Upper lobe of left lung (tissue), 6 donors: ENCODE measurements at regions not wholly inside any gene's neighbourhood (a gene's known extent, or its start where the extent isn't known, plus 50 kb on each side); places are given as distances from the start of the nearest gene placed in this dataset.

Experiments
- ATAC-seq, 2 donors: fragments of 200-7000 bp; cut with Tn5 transposase; one replicate each; pipeline ENCODE4 v1.9.1; 2022; ENCODE audit warnings: mild to moderate bottlenecking in 2 of 2, moderate library complexity in 2 of 2; ENCODE audit not compliant: low FRiP score in 2 of 2
- DNase-seq, 2 donors: peaks; one replicate each; pipeline ENCODE4 v3.0.0-alpha.2; 2019 to 2020
- H3K27ac ChIP-seq, 4 donors: fragments of 200-600 bp; sonication (generic); one replicate each; pipeline ENCODE4 v1.5.1; 2016 to 2019
- H3K27me3 ChIP-seq, 4 donors: fragments of 200-600 bp; sonication (generic); one replicate each; pipeline ENCODE4 v1.5.1; 2017 to 2019
- H3K36me3 ChIP-seq, 4 donors: fragments of 200-600 bp; sonication (generic); one replicate each; pipeline ENCODE4 v1.5.1; 2016 to 2019
- H3K4me1 ChIP-seq, 4 donors: fragments of 200-600 bp; sonication (generic); one replicate each; pipeline ENCODE4 v1.5.1; 2018 to 2019
- H3K4me3 ChIP-seq, 4 donors: fragments of 200-600 bp; sonication (generic); one replicate each; pipeline ENCODE4 v1.5.1; 2017 to 2019; ENCODE audit warnings: mild to moderate bottlenecking in 2 of 4, moderate library complexity in 1 of 4
- H3K9me3 ChIP-seq, 4 donors: fragments of 200-600 bp; sonication (generic); one replicate each; pipeline ENCODE4 v1.5.1; 2018 to 2019
- EP300 ChIP-seq, 4 donors: sonication (generic); formaldehyde crosslinking; IDR thresholded peaks; one replicate each; pipeline ENCODE4 v1.5.1; 2017; ENCODE audit warnings: antibody characterized with exemption in 4 of 4, control low read depth in 2 of 4
- POLR2A ChIP-seq, 4 donors: fragments of 450-650 bp; IDR thresholded peaks; one replicate each; pipeline ENCODE4 v1.5.1; 2016 to 2017; ENCODE audit warnings: antibody characterized with exemption in 4 of 4, mild to moderate bottlenecking in 2 of 4
- POLR2AphosphoS5 ChIP-seq, 2 donors: sonication (generic); formaldehyde crosslinking; IDR thresholded peaks; one replicate each; pipeline ENCODE4 v1.5.1; 2017; ENCODE audit warnings: antibody characterized with exemption in 2 of 2
- WGBS, 2 donors: methylation state at CpG; one replicate each; pipeline ENCODE4 v1.1.5; 2017 to 2018; 5-methylcytosine and 5-hydroxymethylcytosine counted together
- TF ChIP-seq, protein P1 (sequence below), 6 experiments: fragments of 450-650 bp in 4 of 6; fragments of 200-600 bp in 2 of 6; sonication (generic) in 2 of 6; IDR thresholded peaks; one replicate each; pipeline ENCODE4 v1.5.1; 2016 to 2019; ENCODE audit warnings: antibody characterized with exemption in 6 of 6
- donor health status: DM: no; HTN: no; CAD: no; lungs with moderate emphysema.
- donor health status: DM: no; HTN: yes; CAD: no; lungs with severe emphysema.

DNA sequence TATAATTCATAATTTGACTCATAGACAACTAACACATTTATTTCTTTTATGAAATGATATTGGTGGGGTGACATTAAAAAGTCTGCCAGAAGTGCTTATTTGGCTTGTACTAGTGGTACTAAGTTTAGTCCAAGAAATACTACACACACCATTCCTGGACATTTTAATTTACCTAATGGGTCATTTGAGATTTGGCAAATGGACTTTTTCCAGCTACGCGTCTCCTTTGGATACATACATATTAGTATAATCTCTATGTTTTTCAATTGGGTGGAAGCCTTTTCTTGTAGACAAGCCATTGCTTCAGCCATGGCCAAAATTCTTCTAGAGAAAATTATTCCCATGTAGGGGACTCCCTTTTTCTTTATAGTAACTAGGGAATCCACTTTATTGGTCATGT, 968.5 kb downstream of the C4orf33 start:
- Histone ChIP-seq H3K9me3 (no peaks in the 10 kb centered on the region), H3K27me3 (no peaks in the 10 kb centered on the region), H3K4me1 (no peaks in the 10 kb centered on the region), H3K4me3 (no peak overlapping the region), H3K27ac (no peak overlapping the region), H3K36me3 (no peaks in the 10 kb centered on the region)
- TF ChIP-seq POLR2A (IDR thresholded peaks at IDR 0.05) (no peak), POLR2AphosphoS5 (IDR thresholded peaks at IDR 0.05) (no peak), EP300 (IDR thresholded peaks at IDR 0.05) (no peak)
- TF ChIP-seq, protein P1, sequence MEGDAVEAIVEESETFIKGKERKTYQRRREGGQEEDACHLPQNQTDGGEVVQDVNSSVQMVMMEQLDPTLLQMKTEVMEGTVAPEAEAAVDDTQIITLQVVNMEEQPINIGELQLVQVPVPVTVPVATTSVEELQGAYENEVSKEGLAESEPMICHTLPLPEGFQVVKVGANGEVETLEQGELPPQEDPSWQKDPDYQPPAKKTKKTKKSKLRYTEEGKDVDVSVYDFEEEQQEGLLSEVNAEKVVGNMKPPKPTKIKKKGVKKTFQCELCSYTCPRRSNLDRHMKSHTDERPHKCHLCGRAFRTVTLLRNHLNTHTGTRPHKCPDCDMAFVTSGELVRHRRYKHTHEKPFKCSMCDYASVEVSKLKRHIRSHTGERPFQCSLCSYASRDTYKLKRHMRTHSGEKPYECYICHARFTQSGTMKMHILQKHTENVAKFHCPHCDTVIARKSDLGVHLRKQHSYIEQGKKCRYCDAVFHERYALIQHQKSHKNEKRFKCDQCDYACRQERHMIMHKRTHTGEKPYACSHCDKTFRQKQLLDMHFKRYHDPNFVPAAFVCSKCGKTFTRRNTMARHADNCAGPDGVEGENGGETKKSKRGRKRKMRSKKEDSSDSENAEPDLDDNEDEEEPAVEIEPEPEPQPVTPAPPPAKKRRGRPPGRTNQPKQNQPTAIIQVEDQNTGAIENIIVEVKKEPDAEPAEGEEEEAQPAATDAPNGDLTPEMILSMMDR (IDR thresholded peaks at IDR 0.05): no peak
- ATAC-seq (no peak), DNase-seq (no peak)
- 95 to 98% methylated on average over 2 of the region's 2 CpGs for WGBS, 2 donors

GRCh38 chr4:130067419-130067818, 971.5 kb downstream of the C4orf33 start:
- Histone ChIP-seq H3K27ac (no peak overlapping the region), H3K36me3 (no peaks in the 10 kb centered on the region), H3K4me3 (no peak overlapping the region), H3K4me1 (no peaks in the 10 kb centered on the region), H3K27me3 (no peaks in the 10 kb centered on the region), H3K9me3 (no peaks in the 10 kb centered on the region)
- DNase-seq (no peak), ATAC-seq (no peak)
- 94 to 100% methylated on average over 1 of the region's 1 CpG for WGBS, 2 donors
- TF ChIP-seq POLR2A (IDR thresholded peaks at IDR 0.05) (no peak), POLR2AphosphoS5 (IDR thresholded peaks at IDR 0.05) (no peak), EP300 (IDR thresholded peaks at IDR 0.05) (no peak)
- TF ChIP-seq, protein P1 (IDR thresholded peaks at IDR 0.05): no peak

DNA sequence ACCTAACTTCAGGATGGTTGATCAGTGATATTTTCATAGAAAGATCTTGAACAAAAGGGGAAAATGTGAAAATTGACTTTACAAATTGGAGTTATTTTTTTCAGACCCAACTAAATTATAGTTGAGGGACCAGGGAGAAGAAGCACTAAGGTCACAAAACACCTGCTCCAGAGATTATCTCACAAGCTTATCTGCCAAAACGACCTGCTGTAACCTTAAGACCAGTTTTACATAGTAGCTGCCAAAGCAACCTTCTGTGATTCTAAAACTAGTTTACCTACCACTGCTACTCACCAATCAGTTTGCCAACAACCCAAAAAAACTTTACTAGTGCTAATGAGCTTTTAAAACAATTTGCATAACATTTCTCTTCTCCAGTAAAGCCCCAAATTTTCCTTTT, 972.1 kb downstream of the C4orf33 start:
- DNase-seq: no peak
- no peak overlapping the region for H3K27ac ChIP-seq
- H3K4me3 ChIP-seq: no peak overlapping the region
- TF ChIP-seq POLR2AphosphoS5 (IDR thresholded peaks at IDR 0.05) (no peak), POLR2A (IDR thresholded peaks at IDR 0.05) (no peak), EP300 (IDR thresholded peaks at IDR 0.05) (no peak)
- TF ChIP-seq, protein P1 (IDR thresholded peaks at IDR 0.05): no peak
- ATAC-seq: no peak
- H3K36me3 ChIP-seq: no peaks in the 10 kb centered on the region
- WGBS, 2 donors: 20 to 25% methylated on average over 1 of the region's 1 CpG
- no peaks in the 10 kb centered on the region for H3K9me3 ChIP-seq
- H3K4me1 ChIP-seq: no peaks in the 10 kb centered on the region
- no peaks in the 10 kb centered on the region for H3K27me3 ChIP-seq

DNA sequence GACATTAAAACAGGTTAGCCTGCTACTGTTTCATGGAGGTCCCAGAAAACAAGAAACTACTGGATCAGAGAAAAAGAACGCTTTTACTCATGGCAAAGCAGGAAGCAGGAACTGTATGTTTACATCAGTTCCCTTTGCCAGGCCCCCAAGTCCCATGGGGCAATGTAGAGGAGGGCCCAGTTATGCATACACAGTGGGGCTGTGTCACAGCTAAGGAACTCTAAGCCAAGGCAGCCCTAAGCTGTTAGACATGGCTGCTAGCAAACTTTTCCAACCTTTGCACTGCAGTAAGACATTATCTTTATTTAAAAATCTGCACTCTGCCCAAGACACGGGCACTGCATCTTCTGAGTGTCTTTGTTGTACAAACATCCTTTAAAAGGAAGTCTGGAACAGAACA, 975.8 kb downstream of the C4orf33 start:
- Histone ChIP-seq H3K27ac (no peak overlapping the region), H3K4me3 (no peak overlapping the region), H3K4me1 (no peaks in the 10 kb centered on the region), H3K36me3 (no peaks in the 10 kb centered on the region), H3K9me3 (no peaks in the 10 kb centered on the region), H3K27me3 (no peaks in the 10 kb centered on the region)
- DNase-seq: no peak
- no peak for ATAC-seq
- no peak for TF ChIP-seq POLR2A (IDR thresholded peaks at IDR 0.05)
- WGBS, 2 donors: 32 to 55% methylated on average over 2 of the region's 2 CpGs

- DNase-seq (no peak), ATAC-seq (no peak)
- Histone ChIP-seq H3K27me3 (no peaks in the 10 kb centered on the region), H3K27ac (no peak overlapping the region), H3K36me3 (no peaks in the 10 kb centered on the region), H3K9me3 (no peaks in the 10 kb centered on the region), H3K4me1 (no peaks in the 10 kb centered on the region), H3K4me3 (no peak overlapping the region)
- TF ChIP-seq POLR2AphosphoS5 (IDR thresholded peaks at IDR 0.05) (no peak), EP300 (IDR thresholded peaks at IDR 0.05) (no peak), POLR2A (IDR thresholded peaks at IDR 0.05) (no peak)
- WGBS, 2 donors: 61 to 69% methylated on average over 3 of the region's 3 CpGs
These were observed 977.3 kb downstream of the C4orf33 start for GRCh38 chr4:130073145-130073790.

GRCh38 chr4:130074096-130074495, 978.1 kb downstream of the C4orf33 start:
- Histone ChIP-seq H3K36me3 (no peaks in the 10 kb centered on the region), H3K4me3 (no peak overlapping the region), H3K4me1 (no peaks in the 10 kb centered on the region), H3K27me3 (no peaks in the 10 kb centered on the region), H3K27ac (no peak overlapping the region), H3K9me3 (no peaks in the 10 kb centered on the region)
- WGBS, 2 donors: 86 to 87% methylated on average over 5 of the region's 5 CpGs
- DNase-seq (no peak), ATAC-seq (no peak)
- TF ChIP-seq POLR2A (IDR thresholded peaks at IDR 0.05): no peak
- no peak for TF ChIP-seq EP300 (IDR thresholded peaks at IDR 0.05)
- no peak for TF ChIP-seq POLR2AphosphoS5 (IDR thresholded peaks at IDR 0.05)
- TF ChIP-seq, protein P1 (IDR thresholded peaks at IDR 0.05): no peak
